Esophagus muscularis mucosa (tissue), 4 donors: ENCODE measurements at regions not wholly inside any gene's neighbourhood (a gene's known extent, or its start where the extent isn't known, plus 50 kb on each side); places are given as distances from the start of the nearest gene placed in this dataset.

ENCODE experiments used
- DNase-seq: peaks from one replicate; pipeline ENCODE4 v3.0.0-alpha.2; 2017; ENCODE audit errors: extremely low spot score
- H3K27ac ChIP-seq, 4 donors: fragments of 200-600 bp; sonication (generic); replicated peaks in 1 of 4; 1 replicate in 3 of 4; 2 replicates in 1 of 4; pipeline ENCODE4 v1.5.1; 2016 to 2019; ENCODE audit warnings: mild to moderate bottlenecking in 1 of 4
- H3K27me3 ChIP-seq, 4 donors: fragments of 200-600 bp; sonication (generic); one replicate each; pipeline versions ENCODE4 v1.5.1 to v1.6.0; 2016 to 2019
- H3K36me3 ChIP-seq, 4 donors: fragments of 200-600 bp; sonication (generic); one replicate each; pipeline ENCODE4 v1.5.1; 2016 to 2019
- H3K4me1 ChIP-seq, 4 donors: fragments of 200-600 bp; sonication (generic); one replicate each; pipeline ENCODE4 v1.5.1; 2016 to 2019
- H3K4me3 ChIP-seq, 4 donors: fragments of 200-600 bp; sonication (generic); 1 replicate in 2 of 4; 2 replicates in 2 of 4; pipeline ENCODE4 v1.5.1; 2016 to 2019; ENCODE audit warnings: mild to moderate bottlenecking in 4 of 4, moderate library complexity in 1 of 4
- H3K9me3 ChIP-seq, 4 donors: fragments of 200-600 bp; sonication (generic); 1 replicate in 3 of 4; 2 replicates in 1 of 4; pipeline ENCODE4 v1.5.1; 2016 to 2019
- EP300 ChIP-seq: sonication (generic); formaldehyde crosslinking; IDR thresholded peaks from one replicate; pipeline ENCODE4 v1.6.1; 2017; ENCODE audit warnings: antibody characterized with exemption
- POLR2A ChIP-seq: fragments of 450-650 bp; IDR thresholded peaks from one replicate; pipeline ENCODE4 v1.6.1; 2017; ENCODE audit warnings: antibody characterized with exemption, moderate library complexity, mild to moderate bottlenecking, low read depth
- POLR2AphosphoS5 ChIP-seq, 2 donors: sonication (generic); formaldehyde crosslinking; IDR thresholded peaks; one replicate each; pipeline ENCODE4 v1.6.1; 2017; ENCODE audit warnings: antibody characterized with exemption in 2 of 2
- WGBS: methylation state at CpG from one replicate; pipeline ENCODE4 v1.1.5; 2018; 5-methylcytosine and 5-hydroxymethylcytosine counted together
- intact Hi-C: fragments of 100-400 bp; cut with DNase I; formaldehyde crosslinking; loops from one replicate; pipeline ENCODE4 v1.15.1; 2023
- TF ChIP-seq, protein P1 (sequence below), 3 experiments: fragments of 200-600 bp in 2 of 3; fragments of 450-650 bp in 1 of 3; sonication (generic) in 2 of 3; IDR thresholded peaks; one replicate each; pipeline ENCODE4 v1.5.1; 2017 to 2019; ENCODE audit warnings: antibody characterized with exemption in 3 of 3, mild to moderate bottlenecking in 2 of 3, moderate library complexity in 1 of 3

DNA sequence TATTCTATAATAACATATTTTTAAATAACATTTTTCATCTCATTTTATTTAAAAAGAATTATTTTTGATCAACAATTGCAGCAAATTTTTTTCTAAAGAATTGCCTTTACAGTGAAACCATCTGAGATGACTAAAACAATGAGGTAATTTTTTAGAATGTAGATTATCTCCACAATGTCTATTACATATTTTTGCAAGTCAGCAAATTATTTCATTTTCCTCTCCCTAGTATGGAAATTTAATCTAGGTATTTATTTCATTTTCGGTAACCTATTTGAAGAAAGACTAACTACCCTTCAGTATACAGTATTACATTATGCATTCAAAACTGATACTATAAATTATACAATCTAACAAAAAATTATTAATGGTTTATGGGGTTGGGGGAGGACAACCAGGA, 213.2 kb upstream of the SP4 start:
- Histone ChIP-seq H3K27ac (no peak overlapping the region), H3K4me3 (no peak overlapping the region), H3K27me3 (no peaks in the 10 kb centered on the region), H3K9me3 (no peaks in the 10 kb centered on the region), H3K4me1 (no peaks in the 10 kb centered on the region), H3K36me3 (no peaks in the 10 kb centered on the region)
- 89% methylated on average over 1 of the region's 1 CpG for WGBS
- DNase-seq = no peak
- intact Hi-C loops = no loop called here
- TF ChIP-seq POLR2A (no peak), POLR2AphosphoS5 (IDR thresholded peaks at IDR 0.05) (no peak), EP300 (no peak)
- TF ChIP-seq, protein P1, sequence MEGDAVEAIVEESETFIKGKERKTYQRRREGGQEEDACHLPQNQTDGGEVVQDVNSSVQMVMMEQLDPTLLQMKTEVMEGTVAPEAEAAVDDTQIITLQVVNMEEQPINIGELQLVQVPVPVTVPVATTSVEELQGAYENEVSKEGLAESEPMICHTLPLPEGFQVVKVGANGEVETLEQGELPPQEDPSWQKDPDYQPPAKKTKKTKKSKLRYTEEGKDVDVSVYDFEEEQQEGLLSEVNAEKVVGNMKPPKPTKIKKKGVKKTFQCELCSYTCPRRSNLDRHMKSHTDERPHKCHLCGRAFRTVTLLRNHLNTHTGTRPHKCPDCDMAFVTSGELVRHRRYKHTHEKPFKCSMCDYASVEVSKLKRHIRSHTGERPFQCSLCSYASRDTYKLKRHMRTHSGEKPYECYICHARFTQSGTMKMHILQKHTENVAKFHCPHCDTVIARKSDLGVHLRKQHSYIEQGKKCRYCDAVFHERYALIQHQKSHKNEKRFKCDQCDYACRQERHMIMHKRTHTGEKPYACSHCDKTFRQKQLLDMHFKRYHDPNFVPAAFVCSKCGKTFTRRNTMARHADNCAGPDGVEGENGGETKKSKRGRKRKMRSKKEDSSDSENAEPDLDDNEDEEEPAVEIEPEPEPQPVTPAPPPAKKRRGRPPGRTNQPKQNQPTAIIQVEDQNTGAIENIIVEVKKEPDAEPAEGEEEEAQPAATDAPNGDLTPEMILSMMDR (IDR thresholded peaks at IDR 0.05) = no peak

DNA sequence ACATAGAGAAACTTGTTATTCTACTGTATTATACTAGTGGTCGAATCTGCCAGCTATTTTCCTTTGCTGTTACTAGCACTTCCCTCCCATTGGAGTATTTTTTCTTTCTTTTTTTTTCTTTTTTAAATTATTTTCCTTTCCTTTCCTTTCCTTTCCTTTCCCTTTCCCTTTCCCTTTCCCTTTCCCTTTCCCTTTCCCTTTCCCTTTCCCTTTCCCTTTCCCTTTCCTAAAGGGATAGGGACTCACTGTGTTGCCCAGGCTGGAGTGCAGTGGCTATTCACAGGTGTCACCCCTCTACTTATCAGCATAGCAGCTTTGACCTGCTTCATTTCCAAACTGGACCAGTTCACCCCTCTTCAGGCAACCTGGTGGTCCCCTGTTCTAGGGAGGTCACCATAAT, 212.6 kb upstream of the SP4 start:
- no peak for DNase-seq
- intact Hi-C loops = no loop called here
- WGBS = 91% methylated on average over 1 of the region's 1 CpG
- Histone ChIP-seq H3K9me3 (no peaks in the 10 kb centered on the region), H3K27me3 (no peaks in the 10 kb centered on the region), H3K36me3 (no peaks in the 10 kb centered on the region), H3K4me1 (no peaks in the 10 kb centered on the region), H3K27ac (no peak overlapping the region), H3K4me3 (no peak overlapping the region)
- TF ChIP-seq POLR2AphosphoS5 (IDR thresholded peaks at IDR 0.05) = no peak
- TF ChIP-seq EP300 = no peak
- no peak for TF ChIP-seq POLR2A

DNA sequence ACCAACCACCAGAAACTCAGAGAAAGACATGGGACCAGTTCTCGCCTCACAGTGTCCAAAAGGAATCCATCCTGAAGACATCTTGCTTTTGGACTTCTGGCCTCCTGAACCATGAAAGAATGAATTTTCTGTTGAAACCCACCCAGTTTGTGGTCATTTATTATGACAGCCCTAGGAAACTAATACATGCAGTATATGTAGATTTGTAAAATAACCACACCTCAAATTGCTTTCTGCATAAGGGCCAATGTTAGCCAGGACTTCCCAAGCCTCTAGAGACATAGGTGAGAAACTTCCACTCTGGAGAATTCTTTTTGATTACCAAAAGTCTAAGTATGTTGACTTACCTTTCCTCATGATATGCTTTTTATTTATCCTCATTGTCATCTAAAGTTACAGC, 210.5 kb upstream of the SP4 start:
- TF ChIP-seq EP300 (no peak), POLR2AphosphoS5 (IDR thresholded peaks at IDR 0.05) (no peak), POLR2A (no peak)
- TF ChIP-seq, protein P1 (IDR thresholded peaks at IDR 0.05) = no peak
- H3K4me1 ChIP-seq = no peaks in the 10 kb centered on the region
- H3K9me3 ChIP-seq = no peaks in the 10 kb centered on the region
- no peaks in the 10 kb centered on the region for H3K36me3 ChIP-seq
- no peaks in the 10 kb centered on the region for H3K27me3 ChIP-seq
- no peak overlapping the region for H3K27ac ChIP-seq
- no peak for DNase-seq
- intact Hi-C loops = no loop called here
- no peak overlapping the region for H3K4me3 ChIP-seq
- WGBS = 73% methylated on average over 1 of the region's 1 CpG

DNA sequence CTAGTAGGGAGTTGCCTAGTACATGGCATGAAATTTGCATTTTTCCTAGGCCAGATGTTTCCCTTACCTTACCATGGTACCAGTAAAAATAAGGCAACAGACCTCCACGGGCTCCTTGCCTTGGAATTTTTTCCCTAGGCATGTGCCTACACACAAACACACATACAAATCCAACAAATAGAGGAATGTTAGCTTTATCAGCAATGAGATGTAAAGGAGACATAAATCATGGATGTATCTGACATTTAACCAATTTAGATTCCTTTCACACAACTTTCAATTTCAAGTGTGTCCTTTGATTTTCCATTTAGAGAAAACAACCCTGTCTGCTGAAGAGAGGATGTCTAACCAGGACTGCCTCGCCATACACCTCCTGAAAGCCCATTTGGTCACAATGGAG, 209.7 kb upstream of the SP4 start:
- Histone ChIP-seq H3K4me3 (no peak overlapping the region), H3K36me3 (no peaks in the 10 kb centered on the region), H3K27ac (no peak overlapping the region), H3K27me3 (no peaks in the 10 kb centered on the region), H3K9me3 (no peaks in the 10 kb centered on the region), H3K4me1 (no peaks in the 10 kb centered on the region)
- DNase-seq = no peak
- intact Hi-C loops = no loop called here
- TF ChIP-seq, protein P1 (IDR thresholded peaks at IDR 0.05) = no peak
- no peak for TF ChIP-seq POLR2A
- no peak for TF ChIP-seq POLR2AphosphoS5 (IDR thresholded peaks at IDR 0.05)
- TF ChIP-seq EP300 = no peak
- 78% methylated on average over 2 of the region's 2 CpGs for WGBS

DNA sequence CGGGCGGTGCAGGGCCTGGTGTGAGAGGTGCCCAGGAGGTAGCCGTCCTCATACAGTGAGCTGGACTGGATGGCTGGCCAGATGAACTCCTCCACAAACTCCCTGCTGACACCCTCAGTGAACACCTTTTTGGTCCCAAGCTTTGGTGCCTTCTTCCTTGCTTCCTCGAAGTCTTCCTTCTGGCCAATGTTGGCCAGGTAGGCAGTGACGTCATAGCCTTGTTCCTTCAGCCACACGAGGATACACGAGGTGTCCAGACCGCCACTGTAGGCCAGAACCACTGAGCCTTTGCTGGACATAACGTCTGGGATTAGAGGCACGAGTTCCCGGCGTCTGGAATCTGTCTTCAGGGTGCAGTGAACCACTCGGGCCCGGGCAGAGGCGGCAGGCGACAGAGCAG, 206.8 kb upstream of the SP4 start:
- no peak for DNase-seq
- H3K27ac ChIP-seq = no peak overlapping the region
- intact Hi-C loops = no loop called here
- H3K4me3 ChIP-seq = no peak overlapping the region
- no peaks in the 10 kb centered on the region for H3K9me3 ChIP-seq
- 100% methylated on average over 5 of the region's 16 CpGs for WGBS
- TF ChIP-seq, protein P1 (IDR thresholded peaks at IDR 0.05) = no peak
- TF ChIP-seq POLR2AphosphoS5 (IDR thresholded peaks at IDR 0.05) = no peak
- TF ChIP-seq EP300 = no peak
- no peak for TF ChIP-seq POLR2A
- H3K4me1 ChIP-seq = no peaks in the 10 kb centered on the region
- no peaks in the 10 kb centered on the region for H3K36me3 ChIP-seq
- no peaks in the 10 kb centered on the region for H3K27me3 ChIP-seq
